ENCODE measurements at regions not wholly inside any gene's neighbourhood (a gene's known extent, or its start where the extent isn't known, plus 50 kb on each side); places are given as distances from the start of the nearest gene placed in this dataset.

DNA sequence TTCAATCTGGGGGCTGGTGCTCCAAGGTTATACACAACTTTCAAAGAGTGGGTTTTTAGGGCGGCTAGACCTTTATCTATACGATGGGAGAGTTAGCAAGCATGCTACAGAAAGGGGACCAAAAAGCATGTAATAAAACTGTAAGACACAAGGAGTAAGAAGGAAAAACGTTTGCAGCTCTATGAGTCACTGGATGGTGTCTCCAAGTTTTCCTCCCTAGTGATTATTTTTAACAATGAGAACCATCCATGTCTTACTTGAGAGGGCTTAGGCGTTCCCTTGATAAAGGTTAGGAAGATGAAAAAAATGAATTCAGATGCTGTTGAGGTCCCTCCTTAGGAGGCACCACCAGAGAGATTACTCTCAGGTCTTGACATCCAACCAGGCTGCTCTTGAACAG, 75.9 kb downstream of the HRH4 start:
- no peak for TF ChIP-seq SAP30 (IDR thresholded peaks at IDR 0.05; ENCODE audit: insufficient read depth, insufficient replicate concordance, low read length)
- TF ChIP-seq CTCF (IDR thresholded peaks at IDR 0.05; ENCODE audit: control extremely low read depth in 1 of 3, insufficient read depth in 1 of 3, low read depth in 1 of 3, low read length in 3 of 3): no peak
- no peak for TF ChIP-seq MAFK (IDR thresholded peaks at IDR 0.05; ENCODE audit: low read depth, low read length)
- TF ChIP-seq CEBPB (IDR thresholded peaks at IDR 0.05; ENCODE audit: low read depth, low read length): no peak
- TF ChIP-seq SP1 (IDR thresholded peaks at IDR 0.05; ENCODE audit: low read depth, low read length): no peak
- no peak for TF ChIP-seq EZH2 (IDR thresholded peaks at IDR 0.05; ENCODE audit: low read depth, low read length, severe bottlenecking)
- TF ChIP-seq POLR2AphosphoS5 (IDR thresholded peaks at IDR 0.05; ENCODE audit: low read depth, low read length): no peak
- TF ChIP-seq FOSL1 (IDR thresholded peaks at IDR 0.05; ENCODE audit: insufficient read depth, low read depth, low read length): no peak
- no peak for TF ChIP-seq EGR1 (IDR thresholded peaks at IDR 0.05; ENCODE audit: borderline replicate concordance, low read depth, low read length)
- TF ChIP-seq RAD21 (IDR thresholded peaks at IDR 0.05 in 1 of 2, conservative IDR thresholded peaks at IDR 0.05 in 1 of 2; ENCODE audit: low read depth in 2 of 2, low read length in 2 of 2): no peak
- TF ChIP-seq RNF2 (IDR thresholded peaks at IDR 0.05; ENCODE audit: borderline replicate concordance, low read depth, low read length, missing control alignments, poor library complexity, severe bottlenecking): no peak
- no peak for TF ChIP-seq CREB1 (IDR thresholded peaks at IDR 0.05)
- TF ChIP-seq PHF8 (conservative IDR thresholded peaks at IDR 0.05; ENCODE audit: low read depth, low read length): no peak
